Epithelial cell of prostate (primary cell): ENCODE measurements at regions not wholly inside any gene's neighbourhood (a gene's known extent, or its start where the extent isn't known, plus 50 kb on each side); places are given as distances from the start of the nearest gene placed in this dataset.

ENCODE experiments used
- DNase-seq: peaks from one replicate; pipeline ENCODE4 v3.0.0-alpha.2; 2011; ENCODE audit warnings: low read depth, low spot score
- H3K27ac ChIP-seq: fragments of 450-650 bp; 2 replicates; pipeline ENCODE4 v1.5.1; 2017; ENCODE audit warnings: mild to moderate bottlenecking

GRCh38 chr13:77979721-77980385, 61.2 kb upstream of the EDNRB start:
- DNase-seq, result no peak
- no peak overlapping the region for H3K27ac ChIP-seq

GRCh38 chr13:77975358-77976042, 56.9 kb upstream of the EDNRB start:
- DNase-seq, result no peak
- no peak overlapping the region for H3K27ac ChIP-seq

DNA sequence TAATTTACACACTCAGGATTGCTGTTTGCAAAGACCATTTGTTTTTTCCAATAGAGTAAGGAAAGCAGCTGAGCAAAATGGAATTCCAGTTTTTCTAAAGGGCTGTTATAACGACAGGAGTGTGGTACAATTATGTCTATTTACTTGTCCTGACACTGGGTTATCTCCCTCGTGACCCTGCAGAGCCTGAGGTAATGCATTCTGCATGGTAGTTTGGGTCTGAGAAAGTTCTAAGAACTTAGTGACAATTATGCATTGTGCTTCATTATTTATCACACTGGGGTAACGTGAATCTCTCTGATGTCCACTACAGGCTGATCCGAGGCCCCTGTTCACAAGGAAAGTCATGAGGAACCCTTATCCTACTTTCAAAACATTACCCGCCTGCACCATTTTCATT, 50.7 kb upstream of the EDNRB start:
- H3K27ac ChIP-seq, result no peak overlapping the region
- no peak for DNase-seq
